ENCODE measurements at regions not wholly inside any gene's neighbourhood (a gene's known extent, or its start where the extent isn't known, plus 50 kb on each side); places are given as distances from the start of the nearest gene placed in this dataset.

DNA sequence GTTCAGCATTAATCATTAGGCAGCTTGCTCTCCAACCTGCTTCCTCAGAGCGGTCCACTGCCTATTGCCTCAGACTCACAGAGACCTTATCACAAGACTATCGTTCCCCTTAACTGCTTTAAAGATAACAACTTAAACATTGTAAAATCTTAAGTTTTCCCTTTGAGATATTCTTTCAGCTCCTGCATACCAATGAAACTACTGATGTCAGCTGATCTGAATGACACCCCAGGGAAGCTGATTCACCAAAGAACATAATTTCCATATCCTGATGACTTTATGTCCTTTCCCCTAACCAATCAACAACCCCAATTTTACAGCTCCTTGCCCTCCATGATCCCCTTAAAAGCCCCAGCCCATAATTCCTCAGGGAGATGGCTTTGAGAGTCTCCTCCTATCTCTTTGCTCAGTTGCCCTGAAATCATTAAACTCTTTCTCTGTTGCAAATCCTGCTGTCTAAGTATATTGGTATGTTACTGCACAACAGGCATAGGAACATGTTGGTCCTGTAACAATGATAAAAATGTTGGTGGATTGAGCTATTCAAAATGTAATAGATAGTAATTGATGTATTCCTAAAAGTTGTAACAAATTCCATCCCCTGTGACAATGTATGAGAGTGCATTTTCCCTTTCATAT, 621.4 kb upstream of the RGS18 start:
- TF ChIP-seq, protein P1, sequence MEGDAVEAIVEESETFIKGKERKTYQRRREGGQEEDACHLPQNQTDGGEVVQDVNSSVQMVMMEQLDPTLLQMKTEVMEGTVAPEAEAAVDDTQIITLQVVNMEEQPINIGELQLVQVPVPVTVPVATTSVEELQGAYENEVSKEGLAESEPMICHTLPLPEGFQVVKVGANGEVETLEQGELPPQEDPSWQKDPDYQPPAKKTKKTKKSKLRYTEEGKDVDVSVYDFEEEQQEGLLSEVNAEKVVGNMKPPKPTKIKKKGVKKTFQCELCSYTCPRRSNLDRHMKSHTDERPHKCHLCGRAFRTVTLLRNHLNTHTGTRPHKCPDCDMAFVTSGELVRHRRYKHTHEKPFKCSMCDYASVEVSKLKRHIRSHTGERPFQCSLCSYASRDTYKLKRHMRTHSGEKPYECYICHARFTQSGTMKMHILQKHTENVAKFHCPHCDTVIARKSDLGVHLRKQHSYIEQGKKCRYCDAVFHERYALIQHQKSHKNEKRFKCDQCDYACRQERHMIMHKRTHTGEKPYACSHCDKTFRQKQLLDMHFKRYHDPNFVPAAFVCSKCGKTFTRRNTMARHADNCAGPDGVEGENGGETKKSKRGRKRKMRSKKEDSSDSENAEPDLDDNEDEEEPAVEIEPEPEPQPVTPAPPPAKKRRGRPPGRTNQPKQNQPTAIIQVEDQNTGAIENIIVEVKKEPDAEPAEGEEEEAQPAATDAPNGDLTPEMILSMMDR (IDR thresholded peaks at IDR 0.05) = no peak
- no peak for TF ChIP-seq SIN3A (IDR thresholded peaks at IDR 0.05; ENCODE audit: borderline replicate concordance, insufficient read depth, low read depth, low read length)
